Prostate gland (tissue), 2 donors: ENCODE measurements at regions not wholly inside any gene's neighbourhood (a gene's known extent, or its start where the extent isn't known, plus 50 kb on each side); places are given as distances from the start of the nearest gene placed in this dataset.

ENCODE experiments used
- DNase-seq: peaks from one replicate; pipeline ENCODE4 v3.0.0-alpha.2; 2019; ENCODE audit warnings: low spot score
- H3K27ac ChIP-seq, 2 donors: fragments of 200-600 bp; sonication (generic); 2 replicates each; pipeline ENCODE4 v1.5.1; 2017 to 2019
- H3K27me3 ChIP-seq: fragments of 200-600 bp; sonication (generic); replicated peaks from 2 replicates; pipeline ENCODE4 v1.5.1; 2019; ENCODE audit not compliant: insufficient read depth
- H3K36me3 ChIP-seq, 2 donors: fragments of 200-600 bp; sonication (generic); 1 replicate in 1 of 2; 2 replicates in 1 of 2; pipeline versions ENCODE4 v1.5.1 to v1.8.1; 2017 to 2019
- H3K4me1 ChIP-seq: fragments of 200-600 bp; sonication (generic); replicated peaks from 2 replicates; pipeline ENCODE4 v1.5.1; 2019
- H3K4me3 ChIP-seq, 2 donors: fragments of 200-600 bp; sonication (generic); 2 replicates each; pipeline ENCODE4 v1.5.1; 2017 to 2019
- H3K9me3 ChIP-seq: fragments of 200-600 bp; sonication (generic); 2 replicates; pipeline ENCODE4 v1.5.1; 2017
- POLR2A ChIP-seq: fragments of 450-650 bp; IDR thresholded peaks from one replicate; pipeline ENCODE4 v1.6.1; 2016; ENCODE audit warnings: antibody characterized with exemption, mild to moderate bottlenecking
- POLR2AphosphoS5 ChIP-seq: sonication (generic); formaldehyde crosslinking; IDR thresholded peaks from one replicate; pipeline ENCODE4 v1.6.1; 2017; ENCODE audit warnings: antibody characterized with exemption
- WGBS: methylation state at CpG from one replicate; pipeline ENCODE4 v1.1.5; 2018; 5-methylcytosine and 5-hydroxymethylcytosine counted together
- intact Hi-C: fragments of 100-400 bp; cut with DNase I; formaldehyde crosslinking; loops from one replicate; pipeline ENCODE4 v1.14.2; 2022
- TF ChIP-seq, protein P1 (sequence below), 4 experiments: fragments of 200-600 bp in 2 of 4; fragments of 450-650 bp in 2 of 4; sonication (generic) in 2 of 4; IDR thresholded peaks; 1 replicate in 3 of 4; 2 replicates in 1 of 4; pipeline ENCODE4 v1.5.1; 2016 to 2019; ENCODE audit warnings: antibody characterized with exemption in 4 of 4, mild to moderate bottlenecking in 2 of 4, moderate library complexity in 2 of 4

DNA sequence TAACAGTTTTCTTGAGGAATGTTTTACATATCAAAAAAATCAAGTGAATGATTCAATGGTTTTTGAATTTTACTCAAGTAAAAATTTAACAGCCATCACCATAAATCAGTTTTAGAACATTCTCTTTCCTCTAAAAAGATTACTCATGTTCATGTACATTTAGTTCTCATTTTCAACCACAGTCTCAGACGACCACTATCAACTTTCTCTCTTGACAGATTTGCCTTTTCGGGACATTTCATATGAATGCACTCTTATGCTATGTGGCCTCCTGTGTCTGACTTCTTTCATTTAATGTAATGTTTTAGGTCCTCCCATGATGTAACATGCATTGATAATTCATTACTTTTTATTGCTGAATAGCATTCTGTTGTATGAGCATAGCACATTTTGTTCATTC is 309.3 kb upstream of the PLSCR5 start:
- TF ChIP-seq POLR2A (no peak), POLR2AphosphoS5 (no peak)
- TF ChIP-seq, protein P1, sequence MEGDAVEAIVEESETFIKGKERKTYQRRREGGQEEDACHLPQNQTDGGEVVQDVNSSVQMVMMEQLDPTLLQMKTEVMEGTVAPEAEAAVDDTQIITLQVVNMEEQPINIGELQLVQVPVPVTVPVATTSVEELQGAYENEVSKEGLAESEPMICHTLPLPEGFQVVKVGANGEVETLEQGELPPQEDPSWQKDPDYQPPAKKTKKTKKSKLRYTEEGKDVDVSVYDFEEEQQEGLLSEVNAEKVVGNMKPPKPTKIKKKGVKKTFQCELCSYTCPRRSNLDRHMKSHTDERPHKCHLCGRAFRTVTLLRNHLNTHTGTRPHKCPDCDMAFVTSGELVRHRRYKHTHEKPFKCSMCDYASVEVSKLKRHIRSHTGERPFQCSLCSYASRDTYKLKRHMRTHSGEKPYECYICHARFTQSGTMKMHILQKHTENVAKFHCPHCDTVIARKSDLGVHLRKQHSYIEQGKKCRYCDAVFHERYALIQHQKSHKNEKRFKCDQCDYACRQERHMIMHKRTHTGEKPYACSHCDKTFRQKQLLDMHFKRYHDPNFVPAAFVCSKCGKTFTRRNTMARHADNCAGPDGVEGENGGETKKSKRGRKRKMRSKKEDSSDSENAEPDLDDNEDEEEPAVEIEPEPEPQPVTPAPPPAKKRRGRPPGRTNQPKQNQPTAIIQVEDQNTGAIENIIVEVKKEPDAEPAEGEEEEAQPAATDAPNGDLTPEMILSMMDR (IDR thresholded peaks at IDR 0.05) = no peak
- WGBS = 69% methylated on average over 2 of the region's 2 CpGs

DNA sequence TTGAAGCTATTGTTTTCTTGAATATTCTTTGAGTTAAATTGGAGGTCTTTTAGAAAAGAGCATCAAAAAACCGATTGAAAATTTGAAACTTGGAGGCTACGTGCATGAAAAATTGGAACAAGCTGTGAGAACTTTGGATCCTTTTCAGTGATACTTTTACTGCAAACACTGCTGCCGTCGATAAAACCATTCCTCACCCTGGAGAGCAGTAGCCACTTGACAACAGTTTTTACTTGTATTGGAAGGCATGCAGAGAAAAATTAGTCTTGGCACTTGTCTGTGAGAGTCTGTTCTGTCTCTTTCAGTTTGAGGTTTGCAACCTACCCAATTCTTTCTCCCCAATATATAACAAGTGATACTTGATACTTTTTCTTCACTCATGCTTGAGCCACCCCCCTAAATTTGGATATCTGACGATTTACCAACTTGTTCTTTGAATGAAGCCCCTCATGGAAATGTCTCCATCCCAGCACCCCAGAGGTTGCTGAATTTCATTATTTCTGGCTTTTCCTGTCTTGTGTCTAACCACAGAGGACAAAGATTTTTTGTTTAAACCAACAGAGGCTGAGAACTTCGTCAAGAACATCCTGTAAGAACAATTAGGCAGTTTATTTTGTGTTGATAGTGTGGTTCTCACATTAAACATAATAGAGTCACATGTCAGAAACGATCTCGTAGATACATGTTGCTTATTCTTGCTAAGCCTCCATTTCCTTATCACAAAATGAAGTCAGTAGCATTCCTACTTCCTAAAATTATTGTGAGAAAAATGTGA is 307.3 kb upstream of the PLSCR5 start:
- Histone ChIP-seq H3K36me3 (no peaks in the 10 kb centered on the region), H3K27ac (no peak overlapping the region), H3K4me1 (no peaks in the 10 kb centered on the region), H3K4me3 (no peak overlapping the region), H3K9me3 (no peaks in the 10 kb centered on the region), H3K27me3 (no peaks in the 10 kb centered on the region)
- intact Hi-C loops = no loop called here
- TF ChIP-seq POLR2A (no peak), POLR2AphosphoS5 (no peak)
- TF ChIP-seq, protein P1 (IDR thresholded peaks at IDR 0.05) = no peak
- no peak for DNase-seq
- 43% methylated on average over 8 of the region's 8 CpGs for WGBS

More for the DNA sequence above, 309.3 kb upstream of the PLSCR5 start:
- intact Hi-C loops = no loop called here
- no peaks in the 10 kb centered on the region for H3K27me3 ChIP-seq
- H3K4me1 ChIP-seq = no peaks in the 10 kb centered on the region
- no peak overlapping the region for H3K27ac ChIP-seq
- no peak for DNase-seq
- H3K4me3 ChIP-seq = no peak overlapping the region
- no peaks in the 10 kb centered on the region for H3K36me3 ChIP-seq
- H3K9me3 ChIP-seq = no peaks in the 10 kb centered on the region

DNA sequence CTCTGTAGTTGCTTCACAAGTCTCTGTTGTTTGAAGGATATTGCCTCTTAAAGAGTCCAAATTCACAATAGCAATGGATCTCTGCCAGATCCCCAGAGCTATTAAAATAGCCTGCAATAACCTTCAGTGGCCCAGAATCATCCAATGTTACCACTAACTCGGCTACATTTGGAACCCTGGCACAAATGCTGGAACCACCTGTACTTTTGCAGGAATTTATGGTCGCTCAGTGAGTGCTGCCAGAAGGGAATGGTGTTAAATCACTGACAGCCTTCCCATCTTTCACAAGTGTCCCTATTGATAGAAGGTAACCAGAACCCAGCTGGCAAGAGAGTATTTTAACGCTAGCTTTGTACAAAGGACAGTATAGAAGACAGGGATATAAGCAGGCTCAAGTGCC is 298.8 kb upstream of the PLSCR5 start:
- Histone ChIP-seq H3K4me1 (no peaks in the 10 kb centered on the region), H3K9me3 (no peaks in the 10 kb centered on the region), H3K27me3 (no peaks in the 10 kb centered on the region), H3K36me3 (no peaks in the 10 kb centered on the region), H3K4me3 (no peak overlapping the region), H3K27ac (no peak overlapping the region)
- peak; percentile 55 for DNase-seq
- TF ChIP-seq, protein P1 (IDR thresholded peaks at IDR 0.05) = no peak
- peak; percentile 85 for TF ChIP-seq POLR2AphosphoS5
- intact Hi-C loops = no loop called here
- 25% methylated on average over 3 of the region's 3 CpGs for WGBS

DNA sequence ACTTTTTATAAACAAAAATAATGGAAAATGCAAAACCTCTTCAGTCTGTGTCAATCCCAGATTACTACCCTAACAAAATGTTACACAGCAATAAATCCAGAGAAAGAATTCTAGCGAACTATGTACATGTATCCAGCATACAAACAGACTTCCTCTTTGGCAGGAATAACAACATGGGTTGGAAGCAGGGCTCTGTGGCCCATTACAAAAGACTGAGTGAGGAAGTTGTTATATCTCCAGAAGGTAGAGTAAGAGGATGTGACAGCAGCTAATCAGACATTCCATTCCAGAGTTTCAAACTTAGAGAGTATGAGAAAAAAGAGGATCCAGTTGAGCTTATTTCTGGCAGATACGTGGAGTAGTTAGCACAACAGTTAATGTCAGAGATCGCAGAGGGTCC is 294.0 kb upstream of the PLSCR5 start:
- Histone ChIP-seq H3K27me3 (no peaks in the 10 kb centered on the region), H3K4me3 (no peak overlapping the region), H3K4me1 (no peaks in the 10 kb centered on the region), H3K36me3 (no peaks in the 10 kb centered on the region), H3K9me3 (no peaks in the 10 kb centered on the region), H3K27ac (no peak overlapping the region)
- WGBS = 78% methylated on average over 3 of the region's 3 CpGs
- DNase-seq = no peak
- TF ChIP-seq POLR2AphosphoS5 = no peak
- TF ChIP-seq POLR2A = no peak
- TF ChIP-seq, protein P1 (IDR thresholded peaks at IDR 0.05) = no peak
- intact Hi-C loops = no loop called here

DNA sequence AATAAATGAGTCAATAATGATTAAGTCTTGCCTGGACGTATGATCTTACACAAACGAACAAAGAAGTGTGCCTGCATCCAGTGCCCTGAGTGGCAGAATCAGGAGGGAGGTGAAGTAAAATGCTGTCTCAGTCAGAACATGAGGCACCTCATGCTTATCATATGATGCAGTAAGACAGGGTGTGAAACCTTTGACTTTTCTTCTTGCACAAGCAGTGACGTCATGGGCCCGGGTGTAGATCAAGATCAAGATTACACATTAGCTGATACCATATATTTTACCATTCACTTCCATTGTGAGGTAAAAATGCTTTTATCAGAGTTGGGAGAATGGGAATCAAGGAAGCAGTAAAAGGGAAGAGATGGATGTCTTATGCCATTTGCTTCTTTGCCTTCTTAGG is 291.6 kb upstream of the PLSCR5 start:
- intact Hi-C loops = no loop called here
- Histone ChIP-seq H3K9me3 (no peaks in the 10 kb centered on the region), H3K36me3 (no peaks in the 10 kb centered on the region), H3K4me1 (no peaks in the 10 kb centered on the region), H3K27me3 (no peaks in the 10 kb centered on the region), H3K27ac (no peak overlapping the region), H3K4me3 (no peak overlapping the region)
- 82% methylated on average over 4 of the region's 4 CpGs for WGBS
- TF ChIP-seq, protein P1 (IDR thresholded peaks at IDR 0.05) = no peak
- no peak for TF ChIP-seq POLR2AphosphoS5
- no peak for TF ChIP-seq POLR2A
- DNase-seq = no peak
